ENCODE measurements at regions not wholly inside any gene's neighbourhood (a gene's known extent, or its start where the extent isn't known, plus 50 kb on each side); places are given as distances from the start of the nearest gene placed in this dataset.

GRCh38 chr2:217206907-217207698 is 347.2 kb upstream of the TNP1 start:
- Histone ChIP-seq H3K27ac (ENCODE audit: low read depth, low read length) (no peak overlapping the region), H3K27me3 (ENCODE audit: insufficient read depth, low read length) (no peaks in the 10 kb centered on the region)
- 95% methylated on average over 14 of the region's 14 CpGs for WGBS

DNA sequence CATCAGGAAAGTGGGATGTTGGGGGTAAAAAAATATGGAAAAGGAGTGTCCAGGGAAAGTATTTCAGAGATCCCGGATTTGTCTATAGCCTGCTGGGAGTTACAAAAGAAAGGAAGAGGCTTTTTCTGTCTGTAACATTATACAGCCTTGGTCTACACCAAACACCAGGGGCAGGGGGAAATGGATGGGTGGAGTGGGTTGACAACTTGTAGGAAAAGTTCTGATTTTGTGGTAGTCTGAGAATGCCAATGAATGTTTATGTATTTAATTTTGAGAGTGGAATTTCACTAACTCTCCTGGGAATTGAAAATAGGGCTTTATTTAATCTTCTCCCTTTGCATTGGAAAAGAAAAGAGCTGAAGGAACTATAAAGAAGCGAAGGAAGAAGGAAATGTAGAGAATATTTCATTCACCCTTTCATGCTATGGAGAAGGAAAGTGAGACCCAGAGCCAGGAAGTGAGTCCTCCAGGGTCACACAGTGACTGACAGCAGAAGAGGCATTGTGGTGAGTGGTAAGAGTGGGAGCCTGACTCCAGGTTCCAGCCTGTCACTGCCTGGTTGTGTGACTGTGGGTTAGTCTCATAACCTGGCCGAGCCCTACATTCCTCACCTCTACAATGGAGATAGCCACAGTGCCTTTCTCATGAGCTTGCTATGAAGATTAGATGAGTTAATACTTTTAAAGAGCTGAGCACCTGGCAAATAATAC is 346.3 kb upstream of the TNP1 start:
- Histone ChIP-seq H3K27me3 (ENCODE audit: insufficient read depth, low read length) (no peaks in the 10 kb centered on the region), H3K27ac (ENCODE audit: low read depth, low read length) (no peak overlapping the region), H3K4me3 (ENCODE audit: low read length) (no peak overlapping the region), H3K36me3 (ENCODE audit: insufficient read depth, low read length) (no peaks in the 10 kb centered on the region), H3K4me1 (ENCODE audit: insufficient read depth, low read length) (peaks cover 15% of the 10 kb centered on the region; the same call in 1 of the 2 replicates), H3K9ac (ENCODE audit: low read depth, low read length) (no peak overlapping the region), H3K9me3 (ENCODE audit: insufficient read depth, low read depth, low read length) (peaks cover 13% of the 10 kb centered on the region)
- WGBS, result 81% methylated on average over 2 of the region's 3 CpGs

More at GRCh38 chr2:217206907-217207698, 347.2 kb upstream of the TNP1 start:
- Histone ChIP-seq H3K4me1 (ENCODE audit: insufficient read depth, low read length) (peaks cover 15% of the 10 kb centered on the region; the same call in 1 of the 2 replicates), H3K36me3 (ENCODE audit: insufficient read depth, low read length) (no peaks in the 10 kb centered on the region), H3K9ac (ENCODE audit: low read depth, low read length) (no peak overlapping the region), H3K9me3 (ENCODE audit: insufficient read depth, low read depth, low read length) (peaks cover 13% of the 10 kb centered on the region), H3K4me3 (ENCODE audit: low read length) (no peak overlapping the region)

DNA sequence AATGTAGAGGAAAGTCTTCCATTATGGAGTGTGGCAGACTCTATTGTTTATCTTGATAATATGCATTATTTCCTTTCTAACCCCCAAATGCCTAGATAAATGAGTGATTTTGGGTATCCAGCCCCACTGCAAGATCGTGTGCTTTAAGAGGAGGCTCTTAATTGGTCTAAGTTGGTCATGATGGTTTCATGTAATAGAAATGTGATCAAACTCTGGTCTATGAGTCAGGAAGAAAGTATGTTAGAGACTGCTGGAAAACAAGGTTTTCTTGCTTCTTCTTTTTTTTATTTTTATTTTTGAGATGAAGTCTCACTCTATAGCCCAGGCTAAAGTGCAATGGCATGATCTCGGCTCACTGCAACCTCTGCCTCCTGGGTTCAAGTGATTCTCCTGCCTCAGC is 344.5 kb upstream of the TNP1 start:
- Histone ChIP-seq H3K27ac (ENCODE audit: low read depth, low read length) (no peak overlapping the region), H3K4me3 (ENCODE audit: low read length) (no peak overlapping the region), H3K36me3 (ENCODE audit: insufficient read depth, low read length) (no peaks in the 10 kb centered on the region), H3K27me3 (ENCODE audit: insufficient read depth, low read length) (no peaks in the 10 kb centered on the region), H3K9me3 (ENCODE audit: insufficient read depth, low read depth, low read length) (peaks cover 13% of the 10 kb centered on the region), H3K4me1 (ENCODE audit: insufficient read depth, low read length) (peaks cover 10% of the 10 kb centered on the region), H3K9ac (ENCODE audit: low read depth, low read length) (no peak overlapping the region)
- 100% methylated on average over 2 of the region's 2 CpGs for WGBS

GRCh38 chr2:217203086-217203485 is 343.2 kb upstream of the TNP1 start:
- peaks cover 13% of the 10 kb centered on the region for H3K9me3 ChIP-seq (ENCODE audit: insufficient read depth, low read depth, low read length)
- H3K9ac ChIP-seq (ENCODE audit: low read depth, low read length), result no peak overlapping the region
- peaks cover 6% of the 10 kb centered on the region; the same call in 1 of the 2 replicates for H3K4me1 ChIP-seq (ENCODE audit: insufficient read depth, low read length)
- no peaks in the 10 kb centered on the region for H3K27me3 ChIP-seq (ENCODE audit: insufficient read depth, low read length)
- no peaks in the 10 kb centered on the region for H3K36me3 ChIP-seq (ENCODE audit: insufficient read depth, low read length)
- H3K4me3 ChIP-seq (ENCODE audit: low read length), result no peak overlapping the region
- no peak overlapping the region for H3K27ac ChIP-seq (ENCODE audit: low read depth, low read length)
- 100% methylated on average over 1 of the region's 3 CpGs for WGBS

- WGBS, result 87% methylated on average over 2 of the region's 2 CpGs
- Histone ChIP-seq H3K36me3 (ENCODE audit: insufficient read depth, low read length) (no peaks in the 10 kb centered on the region), H3K4me3 (ENCODE audit: low read length) (no peak overlapping the region), H3K9ac (ENCODE audit: low read depth, low read length) (no peak overlapping the region), H3K27ac (ENCODE audit: low read depth, low read length) (no peak overlapping the region), H3K27me3 (ENCODE audit: insufficient read depth, low read length) (no peaks in the 10 kb centered on the region), H3K4me1 (ENCODE audit: insufficient read depth, low read length) (peaks cover 6% of the 10 kb centered on the region; the same call in 1 of the 2 replicates), H3K9me3 (ENCODE audit: insufficient read depth, low read depth, low read length) (peaks cover 18% of the 10 kb centered on the region)
Measured at GRCh38 chr2:217199255-217199630, 339.4 kb upstream of the TNP1 start.

DNA sequence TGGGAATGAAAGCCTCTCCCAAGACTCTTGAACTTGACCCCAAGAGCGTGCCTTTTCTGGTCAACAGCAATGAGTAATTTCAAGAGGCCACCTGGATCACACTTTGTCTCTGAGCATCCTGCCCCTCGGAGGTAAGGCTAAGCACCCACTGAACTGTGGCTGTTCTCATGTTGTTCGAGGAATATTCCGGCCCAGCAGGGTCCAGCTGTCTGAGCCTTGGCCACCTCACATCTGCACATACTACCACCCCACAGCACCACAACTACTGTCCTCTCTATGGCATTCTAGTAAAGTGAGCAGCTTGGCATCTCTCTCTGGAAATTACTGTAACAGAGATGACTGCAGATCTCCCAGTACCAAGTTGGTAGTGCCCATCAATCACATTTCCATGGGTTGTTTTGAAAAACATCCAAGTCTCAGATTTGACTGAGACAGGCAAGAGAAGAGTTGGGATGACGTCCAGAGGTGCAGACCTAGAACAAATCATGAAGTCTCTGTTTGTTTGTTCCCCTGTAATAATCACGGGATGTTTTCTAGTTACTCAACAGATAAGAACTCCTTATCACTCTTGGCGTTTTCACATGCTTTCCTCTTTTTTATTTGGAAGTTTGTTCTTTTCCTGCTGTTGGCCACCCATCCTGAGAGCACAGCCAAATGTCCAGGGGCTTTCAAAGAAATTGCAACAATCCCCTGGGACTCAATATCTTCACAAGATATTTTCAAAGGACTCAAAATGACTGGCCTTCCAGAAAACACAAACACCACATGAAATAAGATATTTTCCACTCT is 336.0 kb upstream of the TNP1 start:
- no peak overlapping the region for H3K4me3 ChIP-seq (ENCODE audit: low read length)
- no peaks in the 10 kb centered on the region for H3K27me3 ChIP-seq (ENCODE audit: insufficient read depth, low read length)
- no peak overlapping the region for H3K9ac ChIP-seq (ENCODE audit: low read depth, low read length)
- peaks cover 6% of the 10 kb centered on the region; the same call in 1 of the 2 replicates for H3K4me1 ChIP-seq (ENCODE audit: insufficient read depth, low read length)
- 92% methylated on average over 7 of the region's 7 CpGs for WGBS
- H3K27ac ChIP-seq (ENCODE audit: low read depth, low read length), result no peak overlapping the region
- H3K9me3 ChIP-seq (ENCODE audit: insufficient read depth, low read depth, low read length), result 0 out of 2 replicates have a peak, but pooled peaks cover 5% of the 10 kb centered on the region
- no peaks in the 10 kb centered on the region for H3K36me3 ChIP-seq (ENCODE audit: insufficient read depth, low read length)

DNA sequence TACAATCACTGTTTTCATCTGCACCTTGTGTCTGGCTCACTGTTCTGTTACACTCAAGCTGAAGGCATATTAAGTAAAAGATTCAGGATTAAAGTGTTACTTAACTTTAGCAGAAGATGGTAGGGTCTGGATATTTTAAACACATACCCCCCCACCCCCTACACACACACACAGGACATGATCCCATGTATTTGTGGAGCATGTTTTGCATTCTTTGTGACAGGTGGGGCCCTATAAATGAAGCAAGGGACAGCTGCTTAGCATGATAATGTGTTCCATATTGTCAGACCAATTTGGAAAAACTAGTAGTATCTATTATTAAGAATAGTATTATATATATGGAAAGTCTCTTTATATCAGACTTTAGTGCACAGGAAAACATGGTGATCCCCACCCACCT is 335.2 kb upstream of the TNP1 start:
- 0 out of 2 replicates have a peak, but pooled peaks cover 5% of the 10 kb centered on the region for H3K9me3 ChIP-seq (ENCODE audit: insufficient read depth, low read depth, low read length)
- H3K9ac ChIP-seq (ENCODE audit: low read depth, low read length), result no peak overlapping the region
- no peak overlapping the region for H3K27ac ChIP-seq (ENCODE audit: low read depth, low read length)
- no peaks in the 10 kb centered on the region for H3K27me3 ChIP-seq (ENCODE audit: insufficient read depth, low read length)
- no peaks in the 10 kb centered on the region for H3K36me3 ChIP-seq (ENCODE audit: insufficient read depth, low read length)
- no peak overlapping the region for H3K4me3 ChIP-seq (ENCODE audit: low read length)
- peaks cover 6% of the 10 kb centered on the region; the same call in 1 of the 2 replicates for H3K4me1 ChIP-seq (ENCODE audit: insufficient read depth, low read length)

GRCh38 chr2:217193431-217194340 is 333.8 kb upstream of the TNP1 start:
- H3K9me3 ChIP-seq (ENCODE audit: insufficient read depth, low read depth, low read length), result 0 out of 2 replicates have a peak, but pooled peaks cover 5% of the 10 kb centered on the region
- H3K27ac ChIP-seq (ENCODE audit: low read depth, low read length), result no peak overlapping the region
- no peaks in the 10 kb centered on the region for H3K4me1 ChIP-seq (ENCODE audit: insufficient read depth, low read length)
- no peaks in the 10 kb centered on the region for H3K36me3 ChIP-seq (ENCODE audit: insufficient read depth, low read length)
- H3K4me3 ChIP-seq (ENCODE audit: low read length), result no peak overlapping the region
- H3K27me3 ChIP-seq (ENCODE audit: insufficient read depth, low read length), result no peaks in the 10 kb centered on the region
- 91% methylated on average over 9 of the region's 9 CpGs for WGBS
- H3K9ac ChIP-seq (ENCODE audit: low read depth, low read length), result no peak overlapping the region

- 96% methylated on average over 2 of the region's 2 CpGs for WGBS
Measured at GRCh38 chr2:217192366-217192765, 332.5 kb upstream of the TNP1 start.

DNA sequence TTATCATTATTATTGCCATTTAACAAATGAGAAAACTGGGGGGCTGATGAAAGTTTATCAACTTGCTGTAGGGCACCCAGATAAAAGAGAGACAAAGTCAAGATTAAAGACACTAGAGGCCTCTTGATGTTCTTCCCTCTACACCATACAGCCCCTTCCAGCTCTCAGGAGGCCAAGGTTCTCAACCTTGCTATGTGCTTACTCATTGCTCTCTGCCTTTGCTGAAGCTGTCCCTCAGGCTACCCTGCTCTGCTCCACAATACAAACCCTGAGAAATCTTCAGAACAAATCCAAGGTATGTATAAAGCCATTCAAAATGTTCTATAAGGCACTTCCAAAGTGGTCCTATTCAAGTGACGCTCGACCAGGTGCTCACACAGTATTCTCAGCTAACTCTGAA is 329.9 kb upstream of the TNP1 start:
- H3K27ac ChIP-seq (ENCODE audit: low read depth, low read length), result no peak overlapping the region
- no peak overlapping the region for H3K4me3 ChIP-seq (ENCODE audit: low read length)
- no peaks in the 10 kb centered on the region for H3K27me3 ChIP-seq (ENCODE audit: insufficient read depth, low read length)
- no peaks in the 10 kb centered on the region for H3K9me3 ChIP-seq (ENCODE audit: insufficient read depth, low read depth, low read length)
- H3K36me3 ChIP-seq (ENCODE audit: insufficient read depth, low read length), result no peaks in the 10 kb centered on the region
- H3K9ac ChIP-seq (ENCODE audit: low read depth, low read length), result no peak overlapping the region
- no peaks in the 10 kb centered on the region for H3K4me1 ChIP-seq (ENCODE audit: insufficient read depth, low read length)
- WGBS, result 96% methylated on average over 2 of the region's 2 CpGs

More at GRCh38 chr2:217192366-217192765, 332.5 kb upstream of the TNP1 start:
- H3K27me3 ChIP-seq (ENCODE audit: insufficient read depth, low read length), result no peaks in the 10 kb centered on the region
- 0 out of 2 replicates have a peak, but pooled peaks cover 5% of the 10 kb centered on the region for H3K9me3 ChIP-seq (ENCODE audit: insufficient read depth, low read depth, low read length)
- H3K27ac ChIP-seq (ENCODE audit: low read depth, low read length), result no peak overlapping the region
- no peaks in the 10 kb centered on the region for H3K36me3 ChIP-seq (ENCODE audit: insufficient read depth, low read length)
- no peak overlapping the region for H3K9ac ChIP-seq (ENCODE audit: low read depth, low read length)
- no peak overlapping the region for H3K4me3 ChIP-seq (ENCODE audit: low read length)
- no peaks in the 10 kb centered on the region for H3K4me1 ChIP-seq (ENCODE audit: insufficient read depth, low read length)
